AG04449 (cell line): ENCODE measurements at regions not wholly inside any gene's neighbourhood (a gene's known extent, or its start where the extent isn't known, plus 50 kb on each side); places are given as distances from the start of the nearest gene placed in this dataset.
"Not testable (repeated sequence)": the region's sequence is repeated elsewhere in the genome, so short reads cannot be mapped to it uniquely, and the experiment has no call there.

ENCODE experiments used
- CTCF ChIA-PET: fragments of 350-600 bp; formaldehyde crosslinking; extraction: SDS; loops from one replicate; lab custom pipeline; 2021; ENCODE audit warnings: antibody characterized with exemption; lab: Yijun Ruan, JAX
- POLR2A ChIA-PET: fragments of 400-600, 350-600 bp; formaldehyde crosslinking; extraction: SDS; loops from one replicate; lab custom pipeline; 2020; ENCODE audit warnings: antibody characterized with exemption, inconsistent platforms; lab: Yijun Ruan, JAX
- DNase-seq: peaks from one replicate; pipeline ENCODE4 v3.0.0-alpha.2; 2010; ENCODE audit warnings: low read depth, low spot score
- H3K4me3 ChIP-seq: 2 replicates; pipeline ENCODE4 v1.5.1; 2011; ENCODE audit warnings: low read depth, mild to moderate bottlenecking, control low read depth, low read length
- CTCF ChIP-seq: IDR thresholded peaks from one replicate; pipeline ENCODE4 v1.5.1; 2011; ENCODE audit warnings: mild to moderate bottlenecking, moderate library complexity, low read length, control low read depth, inconsistent platforms; ENCODE audit not compliant: insufficient read depth; ENCODE audit errors: missing control alignments

DNA sequence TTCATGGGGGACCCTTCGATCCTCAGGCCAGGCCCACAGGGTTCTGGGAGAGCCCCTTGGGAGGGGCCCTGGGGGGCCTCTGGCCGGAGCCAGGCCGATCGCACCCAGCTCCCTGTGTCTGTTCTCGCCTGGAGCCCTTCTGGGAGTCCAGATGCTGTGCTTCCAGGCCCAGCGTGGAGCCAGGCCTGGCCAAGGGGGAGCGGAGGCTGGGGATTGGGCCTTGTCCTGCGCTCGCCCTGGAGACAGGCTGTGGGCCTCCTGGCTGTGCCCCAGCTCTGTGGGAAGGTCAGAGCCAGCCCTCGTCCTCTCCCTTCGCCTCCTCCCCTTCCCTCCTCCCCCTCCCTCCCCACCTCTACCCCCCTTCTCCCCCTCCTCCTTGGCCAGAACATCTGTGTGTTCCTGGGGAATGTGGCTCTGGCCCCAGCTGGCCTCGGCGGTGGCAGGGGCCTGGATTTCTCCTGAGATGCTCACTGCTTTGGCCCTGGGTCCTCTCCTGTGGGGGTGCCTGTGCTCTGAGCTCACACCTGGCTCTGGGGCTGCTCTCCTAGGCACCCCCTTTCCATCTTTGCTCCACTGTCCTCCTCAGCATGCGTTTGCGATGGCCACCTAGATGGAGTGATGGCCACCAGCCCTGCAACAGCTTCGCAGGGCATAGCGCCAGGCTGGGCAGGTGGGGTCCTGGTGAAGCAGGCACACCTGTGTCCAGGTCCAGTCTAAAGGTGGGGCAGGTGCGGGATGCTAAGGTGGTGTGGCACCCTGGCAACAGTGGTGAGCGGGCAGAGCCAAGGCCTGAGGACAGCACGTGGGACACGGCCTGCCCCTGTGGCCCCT lies 90.6 kb upstream of the CIBAR2 start:
- no peak for TF ChIP-seq CTCF
- DNase-seq, result no peak
- ChIA-PET POLR2A (interaction anchor here (1.5 kb wide), 1 partner anchor 28 kb away, joined by 4 read pairs; no protein-coding TSS in a partner anchor), CTCF (interaction anchor here (0.9 to 1.5 kb wide), 3 partner anchors 19 to 88 kb away, joined by 3 to 4 read pairs (median 3); no protein-coding TSS in a partner anchor)
- H3K4me3 ChIP-seq, result no peak overlapping the region

GRCh38 chr16:85203462-85203813 lies 91.2 kb upstream of the CIBAR2 start:
- H3K4me3 ChIP-seq, result no peak overlapping the region
- TF ChIP-seq CTCF, result no peak
- CTCF ChIA-PET, result interaction anchor here (1.0 to 1.5 kb wide), 3 partner anchors 14 to 32 kb away, joined by 3 to 4 read pairs (median 3); no protein-coding TSS in a partner anchor
- POLR2A ChIA-PET, result interaction anchor here (1.5 kb wide), 1 partner anchor 29 kb away, joined by 4 read pairs; no protein-coding TSS in a partner anchor
- DNase-seq, result no peak

DNA sequence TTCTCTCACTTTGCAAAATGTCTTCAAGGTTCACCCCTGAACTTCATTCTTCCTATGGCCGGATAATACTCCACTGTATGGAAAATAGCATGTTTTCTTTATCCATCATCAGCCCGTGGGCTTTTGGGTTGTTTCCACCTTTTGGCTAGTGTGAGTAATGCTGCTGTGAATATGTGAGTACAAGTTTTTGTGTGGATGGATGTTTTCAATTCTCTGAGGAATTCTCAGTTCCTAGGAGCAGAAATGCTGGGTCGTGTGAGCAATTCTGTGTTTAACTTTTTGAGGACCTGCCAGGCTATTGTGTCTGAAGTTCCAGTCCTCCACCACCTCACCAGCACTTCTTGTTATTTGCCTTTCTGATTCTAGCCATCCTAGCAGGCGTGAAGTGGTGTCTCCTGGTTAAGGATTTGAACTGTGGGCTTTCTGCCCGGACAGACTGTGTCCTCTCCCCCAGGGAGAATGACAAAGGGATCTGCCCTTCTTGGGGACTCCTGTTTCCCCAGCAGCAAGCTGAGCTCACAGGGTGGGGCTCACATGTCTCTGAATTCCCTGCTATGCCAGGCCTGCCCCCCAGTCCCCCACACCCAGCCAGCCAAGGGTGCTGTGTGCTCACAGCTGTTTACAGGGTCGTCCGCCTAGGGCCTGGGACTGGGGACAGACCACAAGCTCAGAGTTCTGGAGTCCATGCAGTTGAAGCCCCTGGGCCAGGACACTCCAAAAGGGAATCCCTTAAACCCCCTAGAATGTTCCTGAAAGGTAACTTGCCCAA lies 92.2 kb upstream of the CIBAR2 start:
- no peak overlapping the region for H3K4me3 ChIP-seq
- DNase-seq, result no peak
- TF ChIP-seq CTCF, result no peak
- POLR2A ChIA-PET, result interaction anchor here (1.5 kb wide), 1 partner anchor 30 kb away, joined by 4 read pairs; no protein-coding TSS in a partner anchor
- CTCF ChIA-PET, result interaction anchor here (1.0 to 1.7 kb wide), 5 partner anchors 15 to 49 kb away, joined by 3 to 6 read pairs (median 3); no protein-coding TSS in a partner anchor

- CTCF ChIA-PET, result interaction anchor here (1.1 to 1.7 kb wide), 2 partner anchors 21 to 48 kb away, joined by 3 to 6 read pairs; no protein-coding TSS in a partner anchor
- H3K4me3 ChIP-seq, POLR2A ChIA-PET, DNase-seq: not testable (repeated sequence)
Measured at GRCh38 chr16:85205257-85205656, 93.0 kb upstream of the CIBAR2 start.

DNA sequence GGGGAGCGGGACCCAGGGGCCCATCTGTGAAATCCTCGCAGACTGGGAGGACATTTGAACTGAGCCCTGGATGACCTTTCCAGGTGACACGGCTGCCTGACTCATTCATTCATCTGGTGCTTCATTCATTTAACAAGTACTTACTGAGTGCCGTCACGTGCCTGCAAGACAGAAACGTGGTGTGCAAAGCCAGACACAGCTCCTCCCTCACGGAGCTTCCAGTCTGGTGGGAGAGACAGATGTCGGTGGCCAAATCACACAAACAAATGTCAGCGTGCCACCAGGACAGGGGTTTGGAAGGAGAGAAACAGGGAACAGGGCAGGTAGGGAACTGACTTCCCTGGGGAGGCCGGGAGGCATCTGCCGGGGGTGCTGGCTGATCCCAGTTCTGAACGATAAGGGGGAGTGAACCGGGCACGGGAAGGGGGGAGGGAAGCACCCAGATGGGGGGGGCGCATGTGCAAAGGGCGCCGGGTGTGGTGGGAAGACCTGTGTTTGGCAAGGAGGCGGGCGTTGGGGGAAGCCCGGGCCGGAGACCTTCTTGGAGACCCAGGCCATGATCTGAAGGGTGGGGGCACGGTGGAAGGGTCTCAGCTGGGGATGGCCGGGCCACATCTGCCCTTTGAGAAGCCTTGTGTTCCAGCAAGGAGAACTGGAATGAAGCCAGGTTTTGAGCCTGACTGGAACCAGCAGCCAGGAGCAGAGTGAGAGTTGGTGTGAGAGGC lies 93.6 kb upstream of the CIBAR2 start:
- ChIA-PET CTCF (interaction anchor here (1.7 kb wide), 1 partner anchor 47 kb away, joined by 6 read pairs; no protein-coding TSS in a partner anchor), POLR2A (no interaction called here)
- H3K4me3 ChIP-seq, result no peak overlapping the region
- no peak for TF ChIP-seq CTCF
- DNase-seq, result no peak
